ENCODE measurements at regions not wholly inside any gene's neighbourhood (a gene's known extent, or its start where the extent isn't known, plus 50 kb on each side); places are given as distances from the start of the nearest gene placed in this dataset.
"Not testable (repeated sequence)": the region's sequence is repeated elsewhere in the genome, so short reads cannot be mapped to it uniquely, and the experiment has no call there.

DNA sequence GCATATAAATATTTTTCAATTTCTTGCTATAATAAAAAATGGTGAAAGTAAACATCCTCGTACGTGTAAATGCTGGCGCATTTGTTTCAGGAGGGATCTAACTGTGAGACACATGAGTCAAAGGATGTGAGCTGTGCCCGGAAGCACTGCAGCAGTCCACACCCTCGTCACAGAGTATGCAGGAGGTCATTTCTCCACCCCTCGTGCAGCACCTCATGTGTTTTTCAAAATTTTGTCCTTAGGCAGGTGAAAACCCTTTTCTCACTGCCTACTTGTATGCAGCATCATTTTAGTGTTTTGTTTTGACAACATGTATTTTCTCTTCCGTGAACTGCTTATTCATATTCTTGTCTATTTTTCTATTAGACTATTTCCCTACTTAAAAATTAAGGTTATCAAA is 162.7 kb downstream of the AVL9 start:
- intact Hi-C loops (cut with DNase I) = no loop called here
- H3K36me3 ChIP-seq = no peaks in the 10 kb centered on the region
- WGBS, 3 donors = 56 to 73% (median 70%) methylated on average over 7 of the region's 7 CpGs
- no peaks in the 10 kb centered on the region for H3K9me3 ChIP-seq
- no peaks in the 10 kb centered on the region for H3K4me1 ChIP-seq (ENCODE audit: insufficient read depth)
- no peak overlapping the region for H3K27ac ChIP-seq
- no peaks in the 10 kb centered on the region for H3K27me3 ChIP-seq
- DNase-seq = no peak
- no peak overlapping the region for H3K4me3 ChIP-seq
- TF ChIP-seq EP300 (IDR thresholded peaks at IDR 0.05) = no peak
- TF ChIP-seq CTCF (IDR thresholded peaks at IDR 0.05) = no peak
- TF ChIP-seq POLR2A (IDR thresholded peaks at IDR 0.05) = no peak

GRCh38 chr7:32654549-32654948 is 159.3 kb downstream of the AVL9 start:
- H3K27me3 ChIP-seq; intact Hi-C loops (cut with DNase I); H3K36me3 ChIP-seq; H3K9me3 ChIP-seq; DNase-seq; H3K4me3 ChIP-seq; H3K4me1 ChIP-seq (ENCODE audit: insufficient read depth); H3K27ac ChIP-seq: not testable (repeated sequence)
- 95 to 100% (median 96%) methylated on average over 1 of the region's 1 CpG for WGBS, 3 donors

DNA sequence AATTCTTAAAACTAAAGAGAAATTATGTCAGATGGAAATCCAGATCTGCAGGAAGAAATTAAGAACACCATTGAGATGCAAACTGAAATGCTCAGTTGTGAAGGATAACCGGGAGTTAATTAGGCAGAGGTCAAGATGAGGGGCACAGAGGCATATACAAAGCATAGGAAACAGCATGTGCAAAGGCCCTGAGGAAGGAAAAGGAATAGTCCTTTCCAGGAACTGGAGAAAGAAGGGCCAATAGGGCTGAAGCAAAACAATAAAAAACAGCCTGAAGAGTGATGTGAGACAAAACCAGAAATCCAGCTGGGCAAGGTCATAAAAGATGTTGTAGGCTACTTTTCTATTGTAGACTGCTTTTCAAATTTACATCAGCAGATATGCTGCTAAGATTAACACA is 155.1 kb downstream of the AVL9 start:
- H3K36me3 ChIP-seq; intact Hi-C loops (cut with DNase I); H3K4me3 ChIP-seq; DNase-seq; H3K27me3 ChIP-seq; H3K4me1 ChIP-seq (ENCODE audit: insufficient read depth); H3K27ac ChIP-seq; H3K9me3 ChIP-seq: not testable (repeated sequence)
- 95 to 98% (median 98%) methylated on average over 1 of the region's 1 CpG for WGBS, 3 donors

- Histone ChIP-seq H3K27me3 (no peaks in the 10 kb centered on the region), H3K4me1 (ENCODE audit: insufficient read depth) (no peaks in the 10 kb centered on the region), H3K36me3 (no peaks in the 10 kb centered on the region), H3K9me3 (no peaks in the 10 kb centered on the region), H3K27ac (no peak overlapping the region), H3K4me3 (no peak overlapping the region)
- no peak for DNase-seq
- TF ChIP-seq POLR2A (IDR thresholded peaks at IDR 0.05) = no peak
- no peak for TF ChIP-seq CTCF (IDR thresholded peaks at IDR 0.05)
- no peak for TF ChIP-seq EP300 (IDR thresholded peaks at IDR 0.05)
- intact Hi-C loops (cut with DNase I) = no loop called here
- 81 to 85% (median 82%) methylated on average over 6 of the region's 6 CpGs for WGBS, 3 donors
These were observed 153.3 kb downstream of the AVL9 start for GRCh38 chr7:32648408-32649156.

- 80 to 93% (median 90%) methylated on average over 2 of the region's 2 CpGs for WGBS, 3 donors
- H3K4me3 ChIP-seq; H3K36me3 ChIP-seq; intact Hi-C loops (cut with DNase I); H3K4me1 ChIP-seq (ENCODE audit: insufficient read depth); H3K9me3 ChIP-seq; H3K27ac ChIP-seq; H3K27me3 ChIP-seq; DNase-seq: not testable (repeated sequence)
These were observed 150.0 kb downstream of the AVL9 start for GRCh38 chr7:32645255-32645654.

- no peaks in the 10 kb centered on the region for H3K9me3 ChIP-seq
- WGBS, 3 donors = 94 to 97% (median 95%) methylated on average over 5 of the region's 5 CpGs
- no peaks in the 10 kb centered on the region for H3K36me3 ChIP-seq
- H3K27me3 ChIP-seq = no peaks in the 10 kb centered on the region
- H3K4me3 ChIP-seq = no peak overlapping the region
- intact Hi-C loops (cut with DNase I) = no loop called here
- DNase-seq = no peak
- TF ChIP-seq CTCF (IDR thresholded peaks at IDR 0.05) (no peak), POLR2A (IDR thresholded peaks at IDR 0.05) (no peak), EP300 (IDR thresholded peaks at IDR 0.05) (no peak)
- H3K4me1 ChIP-seq (ENCODE audit: insufficient read depth) = no peaks in the 10 kb centered on the region
- no peak overlapping the region for H3K27ac ChIP-seq
These were observed 147.9 kb downstream of the AVL9 start for GRCh38 chr7:32643194-32643593.
